Mesenchymal stem cell (in vitro differentiated cells and primary cell): ENCODE measurements at regions not wholly inside any gene's neighbourhood (a gene's known extent, or its start where the extent isn't known, plus 50 kb on each side); places are given as distances from the start of the nearest gene placed in this dataset.
A peak's percentile ranks its signal among the peaks of the same experiment; 100 is the strongest.

ENCODE experiments used
- DNase-seq: peaks from one replicate; pipeline ENCODE4 v3.0.0-alpha.2; 2013
- H2AFZ ChIP-seq: one replicate; pipeline ENCODE4 v1.6.1; 2013; ENCODE audit warnings: low read depth, mild to moderate bottlenecking, control low read depth, inconsistent platforms, low read length, moderate library complexity
- H2AK5ac ChIP-seq: 2 replicates; pipeline ENCODE4 v1.6.1; 2013; ENCODE audit warnings: low read length, moderate library complexity, mild to moderate bottlenecking, inconsistent platforms; ENCODE audit not compliant: severe bottlenecking
- H2BK120ac ChIP-seq: one replicate; pipeline ENCODE4 v1.6.1; 2013; ENCODE audit warnings: low read depth, mild to moderate bottlenecking, inconsistent platforms, low read length, moderate library complexity
- H2BK12ac ChIP-seq, 2 experiments: one replicate each; pipeline ENCODE4 v1.6.1; 2013; ENCODE audit warnings: inconsistent platforms in 2 of 2, low read length in 2 of 2, mild to moderate bottlenecking in 2 of 2, moderate library complexity in 2 of 2, control low read depth in 1 of 2
- H2BK15ac ChIP-seq: one replicate; pipeline ENCODE4 v1.6.1; 2013; ENCODE audit warnings: mild to moderate bottlenecking, low read depth, inconsistent platforms; ENCODE audit not compliant: poor library complexity, severe bottlenecking
- H2BK5ac ChIP-seq: 2 replicates; pipeline ENCODE4 v1.6.1; 2013; ENCODE audit warnings: low read depth, mild to moderate bottlenecking, low read length, control low read depth, inconsistent platforms; ENCODE audit not compliant: poor library complexity, severe bottlenecking
- H3K14ac ChIP-seq, 2 experiments: one replicate each; pipeline ENCODE4 v1.6.1; 2013; ENCODE audit warnings: inconsistent platforms in 2 of 2, low read length in 2 of 2, control low read depth in 1 of 2, mild to moderate bottlenecking in 1 of 2, moderate library complexity in 1 of 2
- H3K18ac ChIP-seq, 2 experiments: one replicate each; pipeline ENCODE4 v1.6.1; 2013; ENCODE audit warnings: inconsistent platforms in 2 of 2, low read length in 2 of 2, control low read depth in 1 of 2, low read depth in 1 of 2, mild to moderate bottlenecking in 1 of 2
- H3K23ac ChIP-seq, 2 experiments: one replicate each; pipeline ENCODE4 v1.6.1; 2013; ENCODE audit warnings: inconsistent platforms in 2 of 2, low read length in 2 of 2, mild to moderate bottlenecking in 2 of 2, moderate library complexity in 2 of 2, control low read depth in 1 of 2
- H3K27ac ChIP-seq: 2 replicates; pipeline ENCODE4 v1.5.1; 2013; ENCODE audit warnings: mild to moderate bottlenecking, moderate library complexity, low read length, control low read depth, inconsistent platforms; ENCODE audit not compliant: poor library complexity, severe bottlenecking
- H3K27me3 ChIP-seq, 2 experiments: 2 replicates each; pipeline versions ENCODE4 v1.6.1 to v1.7.0; 2013; ENCODE audit warnings: low read length in 2 of 2, mild to moderate bottlenecking in 2 of 2, moderate library complexity in 2 of 2, control low read depth in 1 of 2, inconsistent platforms in 1 of 2; ENCODE audit not compliant: control insufficient read depth in 1 of 2, insufficient read depth in 1 of 2
- H3K36me3 ChIP-seq, 2 experiments: 2 replicates each; pipeline versions ENCODE4 v1.6.1 to v1.7.0; 2013; ENCODE audit warnings: low read length in 2 of 2, control low read depth in 1 of 2, inconsistent platforms in 1 of 2, low read depth in 1 of 2, mild to moderate bottlenecking in 1 of 2; ENCODE audit not compliant: insufficient read depth in 2 of 2, control insufficient read depth in 1 of 2
- H3K4ac ChIP-seq, 2 experiments: one replicate each; pipeline ENCODE4 v1.6.1; 2013; ENCODE audit warnings: inconsistent platforms in 2 of 2, low read length in 2 of 2, mild to moderate bottlenecking in 2 of 2, moderate library complexity in 2 of 2, control low read depth in 1 of 2, low read depth in 1 of 2
- H3K4me1 ChIP-seq: 2 replicates; pipeline ENCODE4 v1.6.1; 2013; ENCODE audit warnings: low read depth, low read length, control low read depth; ENCODE audit not compliant: control insufficient read depth, insufficient read depth
- H3K4me2 ChIP-seq: 2 replicates; pipeline ENCODE4 v1.6.1; 2013; ENCODE audit warnings: low read length, mild to moderate bottlenecking, inconsistent platforms; ENCODE audit not compliant: poor library complexity, severe bottlenecking
- H3K4me3 ChIP-seq, 2 experiments: 2 replicates each; pipeline versions ENCODE4 v1.5.1 to v1.7.0; 2013; ENCODE audit warnings: low read length in 2 of 2, mild to moderate bottlenecking in 2 of 2, control low read depth in 1 of 2, low read depth in 1 of 2; ENCODE audit not compliant: insufficient read depth in 1 of 2
- H3K79me1 ChIP-seq: replicated peaks from 2 replicates; pipeline ENCODE4 v1.6.1; 2013; ENCODE audit warnings: mild to moderate bottlenecking, control low read depth, low read length, inconsistent platforms; ENCODE audit not compliant: poor library complexity, severe bottlenecking
- H3K9ac ChIP-seq: 2 replicates; pipeline ENCODE4 v1.7.0; 2013; ENCODE audit warnings: mild to moderate bottlenecking, low read length, moderate library complexity
- H3K9me3 ChIP-seq: 2 replicates; pipeline ENCODE4 v1.7.0; 2013; ENCODE audit warnings: mild to moderate bottlenecking, low read length; ENCODE audit not compliant: control insufficient read depth
- H4K8ac ChIP-seq: one replicate; pipeline ENCODE4 v1.6.1; 2013; ENCODE audit warnings: inconsistent platforms, mild to moderate bottlenecking, low read length, moderate library complexity
- H4K91ac ChIP-seq: one replicate; pipeline ENCODE4 v1.6.1; 2013; ENCODE audit warnings: mild to moderate bottlenecking, low read length, inconsistent platforms
- WGBS: methylation state at CpG from one replicate; pipeline ENCODE4 v1.1.7; 2013; ENCODE audit warnings: mixed read lengths; 5-methylcytosine and 5-hydroxymethylcytosine counted together

GRCh38 chr2:64826703-64827102, 162.5 kb upstream of the SLC1A4 start:
- no peaks in the 10 kb centered on the region for H3K79me1 ChIP-seq
- no peak overlapping the region for H2BK12ac ChIP-seq
- no peak overlapping the region for H3K14ac ChIP-seq
- H3K4me2 ChIP-seq, result no peak overlapping the region
- no peak overlapping the region for H3K4ac ChIP-seq
- H3K27ac ChIP-seq, result no peak overlapping the region
- no peak overlapping the region for H2AK5ac ChIP-seq
- WGBS, result 80% methylated on average over 1 of the region's 2 CpGs
- no peak for DNase-seq
- no peak overlapping the region for H3K23ac ChIP-seq
- no peak overlapping the region for H2BK15ac ChIP-seq
- H2AFZ ChIP-seq, result no peak overlapping the region
- H3K9me3 ChIP-seq, result no peaks in the 10 kb centered on the region
- no peaks in the 10 kb centered on the region for H3K36me3 ChIP-seq
- no peaks in the 10 kb centered on the region for H3K27me3 ChIP-seq
- peaks cover 7% of the 10 kb centered on the region for H3K4me1 ChIP-seq
- no peak overlapping the region for H4K91ac ChIP-seq
- H2BK5ac ChIP-seq, result no peak overlapping the region
- no peak overlapping the region for H2BK120ac ChIP-seq
- no peak overlapping the region for H3K18ac ChIP-seq
- no peak overlapping the region for H3K9ac ChIP-seq
- H4K8ac ChIP-seq, result no peak overlapping the region
- H3K4me3 ChIP-seq, result no peak overlapping the region

DNA sequence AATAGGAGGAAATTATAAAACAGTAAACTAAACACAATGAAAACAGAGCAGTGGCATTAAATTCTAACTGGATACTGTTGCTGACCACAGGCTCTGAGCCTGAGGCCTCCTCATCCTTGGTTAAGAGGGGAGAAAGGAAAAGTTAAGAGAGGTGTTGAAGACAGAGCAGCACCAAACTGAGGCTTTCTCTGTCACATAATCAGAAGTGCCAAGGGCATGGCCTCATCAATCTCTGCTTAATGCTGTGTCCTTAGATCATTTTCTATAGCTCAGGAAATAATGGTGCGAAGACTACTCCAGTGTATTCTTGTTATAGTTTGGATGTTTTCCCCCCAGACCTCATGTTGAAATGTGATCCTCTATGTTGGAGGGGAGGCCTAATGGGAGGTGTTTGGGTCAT, 160.9 kb upstream of the SLC1A4 start:
- Histone ChIP-seq H2BK120ac (no peak overlapping the region), H3K9me3 (no peaks in the 10 kb centered on the region), H3K79me1 (no peaks in the 10 kb centered on the region), H3K23ac (no peak overlapping the region), H4K91ac (no peak overlapping the region), H3K18ac (no peak overlapping the region), H4K8ac (no peak overlapping the region), H2AK5ac (no peak overlapping the region), H2BK5ac (no peak overlapping the region), H2AFZ (no peak overlapping the region), H3K9ac (no peak overlapping the region), H3K4me1 (peaks cover 7% of the 10 kb centered on the region), H3K14ac (no peak overlapping the region), H3K4me2 (no peak overlapping the region), H3K27me3 (no peaks in the 10 kb centered on the region), H3K4ac (no peak overlapping the region), H3K36me3 (no peaks in the 10 kb centered on the region), H3K27ac (no peak overlapping the region), H2BK12ac (no peak overlapping the region), H3K4me3 (no peak overlapping the region), H2BK15ac (no peak overlapping the region)
- no peak for DNase-seq
- WGBS, result 95% methylated on average over 1 of the region's 1 CpG

GRCh38 chr2:64829525-64829924, 159.7 kb upstream of the SLC1A4 start:
- Histone ChIP-seq H3K9ac (no peak overlapping the region), H4K91ac (no peak overlapping the region), H3K23ac (no peak overlapping the region), H2BK12ac (no peak overlapping the region), H2BK5ac (no peak overlapping the region), H3K4me3 (no peak overlapping the region), H3K36me3 (no peaks in the 10 kb centered on the region), H3K4me2 (no peak overlapping the region), H2AFZ (no peak overlapping the region), H3K27ac (no peak overlapping the region), H4K8ac (no peak overlapping the region), H3K79me1 (no peaks in the 10 kb centered on the region), H3K9me3 (no peaks in the 10 kb centered on the region), H3K18ac (no peak overlapping the region), H3K27me3 (no peaks in the 10 kb centered on the region), H3K14ac (no peak overlapping the region), H2BK120ac (no peak overlapping the region), H2BK15ac (no peak overlapping the region), H2AK5ac (no peak overlapping the region), H3K4me1 (peaks cover 7% of the 10 kb centered on the region), H3K4ac (no peak overlapping the region)
- DNase-seq, result no peak
- WGBS, result 97% methylated on average over 5 of the region's 6 CpGs

DNA sequence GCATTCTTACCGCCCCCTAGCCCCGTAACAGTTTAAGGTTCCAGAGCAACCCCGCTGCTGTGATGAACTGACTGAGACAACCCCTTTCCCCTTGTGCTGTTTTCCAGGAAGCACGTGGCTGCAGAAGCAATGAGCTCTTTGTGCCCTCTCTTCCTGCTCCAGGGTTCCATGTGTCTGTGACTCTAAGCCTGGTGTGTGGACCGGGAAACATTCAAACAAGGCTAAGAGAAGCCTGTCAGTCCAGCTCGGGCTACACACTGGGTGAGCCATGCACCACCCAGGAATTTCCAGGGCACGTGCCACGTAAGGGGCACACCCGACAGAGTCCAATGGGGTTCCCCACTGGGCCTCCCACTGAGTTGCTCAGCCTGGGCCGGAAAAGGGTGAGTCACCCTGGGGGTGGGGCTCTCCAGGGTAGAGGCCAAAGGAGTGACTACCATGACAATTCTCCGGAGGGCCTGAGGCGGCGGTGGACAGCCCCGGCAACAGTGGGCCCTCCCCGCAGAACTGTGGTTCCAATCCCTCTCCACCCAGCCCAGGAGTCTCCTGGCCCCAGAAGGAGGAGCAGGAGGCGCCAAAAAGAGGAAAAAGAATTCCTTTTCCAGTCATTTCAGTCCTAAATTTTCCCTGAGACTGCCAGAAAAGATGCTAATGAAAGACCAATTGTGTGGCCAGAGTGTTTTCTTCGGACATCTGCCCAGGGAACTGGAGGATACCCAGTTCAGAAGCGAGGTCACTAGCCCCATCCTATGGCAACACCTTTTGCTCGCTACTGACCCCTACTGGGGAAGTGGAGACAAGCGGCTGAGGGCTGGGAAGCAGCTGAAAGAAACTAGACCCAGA, 157.8 kb upstream of the SLC1A4 start:
- H2AFZ ChIP-seq, result no peak overlapping the region
- peak overlapping the region; percentile 97 for H4K8ac ChIP-seq
- peaks cover 7% of the 10 kb centered on the region for H3K4me1 ChIP-seq
- peak overlapping the region; percentile 50 for H2BK5ac ChIP-seq
- H3K9ac ChIP-seq, result peak overlapping the region; percentile 84
- H3K4me3 ChIP-seq, result no peak overlapping the region
- peak overlapping the region; percentile 57 for H4K91ac ChIP-seq
- H3K4me2 ChIP-seq, result no peak overlapping the region
- peak overlapping the region in 1 of 2 experiments; percentile 62 for H3K4ac ChIP-seq
- no peaks in the 10 kb centered on the region for H3K9me3 ChIP-seq
- peak overlapping the region; percentile 68 for H3K27ac ChIP-seq
- H2BK12ac ChIP-seq, result peak overlapping the region in 1 of 2 experiments; percentile 63
- no peaks in the 10 kb centered on the region for H3K27me3 ChIP-seq
- peak; percentile 95 for DNase-seq
- H3K23ac ChIP-seq, result no peak overlapping the region
- no peaks in the 10 kb centered on the region for H3K36me3 ChIP-seq
- H3K14ac ChIP-seq, result no peak overlapping the region
- H2BK15ac ChIP-seq, result no peak overlapping the region
- WGBS, result 32% methylated on average over 19 of the region's 20 CpGs
- no peaks in the 10 kb centered on the region for H3K79me1 ChIP-seq
- peak overlapping the region; percentile 59 for H2BK120ac ChIP-seq
- peak overlapping the region; percentile 49 for H2AK5ac ChIP-seq
- peak overlapping the region; percentile 48 to 86 for H3K18ac ChIP-seq
